Fibroblast of pulmonary artery (primary cell): ENCODE measurements at regions not wholly inside any gene's neighbourhood (a gene's known extent, or its start where the extent isn't known, plus 50 kb on each side); places are given as distances from the start of the nearest gene placed in this dataset.

ENCODE experiments used
- DNase-seq: peaks from one replicate; pipeline ENCODE4 v3.0.0-alpha.2; 2010; ENCODE audit warnings: low read depth
- H3K4me3 ChIP-seq: replicated peaks from 2 replicates; pipeline ENCODE4 v1.5.1; 2011; ENCODE audit warnings: low read depth, mild to moderate bottlenecking, control low read depth, low read length, moderate library complexity
- TF ChIP-seq, protein P1 (sequence below): IDR thresholded peaks from 2 replicates; pipeline ENCODE4 v1.5.1; 2011; ENCODE audit warnings: mild to moderate bottlenecking, control low read depth, low read length, inconsistent platforms; ENCODE audit errors: missing control alignments

GRCh38 chr12:46437469-46437868 is 64.9 kb upstream of the SLC38A2 start:
- H3K4me3 ChIP-seq = no peak overlapping the region
- DNase-seq = no peak
- TF ChIP-seq, protein P1, sequence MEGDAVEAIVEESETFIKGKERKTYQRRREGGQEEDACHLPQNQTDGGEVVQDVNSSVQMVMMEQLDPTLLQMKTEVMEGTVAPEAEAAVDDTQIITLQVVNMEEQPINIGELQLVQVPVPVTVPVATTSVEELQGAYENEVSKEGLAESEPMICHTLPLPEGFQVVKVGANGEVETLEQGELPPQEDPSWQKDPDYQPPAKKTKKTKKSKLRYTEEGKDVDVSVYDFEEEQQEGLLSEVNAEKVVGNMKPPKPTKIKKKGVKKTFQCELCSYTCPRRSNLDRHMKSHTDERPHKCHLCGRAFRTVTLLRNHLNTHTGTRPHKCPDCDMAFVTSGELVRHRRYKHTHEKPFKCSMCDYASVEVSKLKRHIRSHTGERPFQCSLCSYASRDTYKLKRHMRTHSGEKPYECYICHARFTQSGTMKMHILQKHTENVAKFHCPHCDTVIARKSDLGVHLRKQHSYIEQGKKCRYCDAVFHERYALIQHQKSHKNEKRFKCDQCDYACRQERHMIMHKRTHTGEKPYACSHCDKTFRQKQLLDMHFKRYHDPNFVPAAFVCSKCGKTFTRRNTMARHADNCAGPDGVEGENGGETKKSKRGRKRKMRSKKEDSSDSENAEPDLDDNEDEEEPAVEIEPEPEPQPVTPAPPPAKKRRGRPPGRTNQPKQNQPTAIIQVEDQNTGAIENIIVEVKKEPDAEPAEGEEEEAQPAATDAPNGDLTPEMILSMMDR = no peak

DNA sequence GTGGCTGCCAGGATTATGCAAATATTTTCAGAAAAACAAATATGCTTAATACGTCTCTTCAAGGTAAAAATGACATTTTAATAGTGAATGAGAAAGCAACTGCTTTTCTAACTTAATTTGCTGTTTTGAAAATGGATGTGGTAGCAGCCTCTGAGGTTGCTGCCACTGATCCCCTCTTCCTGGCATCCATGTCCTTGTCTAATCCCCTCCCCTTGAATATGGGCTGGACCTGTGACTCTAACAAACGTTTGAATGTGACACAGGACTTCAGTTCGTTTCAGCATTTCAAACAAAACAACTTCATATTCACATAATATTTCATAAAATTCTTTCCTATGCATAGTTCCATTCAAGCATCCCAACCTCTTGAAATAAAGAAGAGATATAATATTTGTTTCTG is 64.2 kb upstream of the SLC38A2 start:
- H3K4me3 ChIP-seq = no peak overlapping the region
- TF ChIP-seq, protein P1 = no peak
- no peak for DNase-seq

- no peak for DNase-seq
- no peak overlapping the region for H3K4me3 ChIP-seq
- TF ChIP-seq, protein P1 = no peak
Measured at GRCh38 chr12:46435625-46436024, 63.1 kb upstream of the SLC38A2 start.

- TF ChIP-seq, protein P1 = no peak
- no peak overlapping the region for H3K4me3 ChIP-seq
- DNase-seq = no peak
Measured at GRCh38 chr12:46435029-46435428, 62.5 kb upstream of the SLC38A2 start.

GRCh38 chr12:46433829-46434228 is 61.3 kb upstream of the SLC38A2 start:
- DNase-seq = no peak
- no peak overlapping the region for H3K4me3 ChIP-seq
- TF ChIP-seq, protein P1 = no peak

DNA sequence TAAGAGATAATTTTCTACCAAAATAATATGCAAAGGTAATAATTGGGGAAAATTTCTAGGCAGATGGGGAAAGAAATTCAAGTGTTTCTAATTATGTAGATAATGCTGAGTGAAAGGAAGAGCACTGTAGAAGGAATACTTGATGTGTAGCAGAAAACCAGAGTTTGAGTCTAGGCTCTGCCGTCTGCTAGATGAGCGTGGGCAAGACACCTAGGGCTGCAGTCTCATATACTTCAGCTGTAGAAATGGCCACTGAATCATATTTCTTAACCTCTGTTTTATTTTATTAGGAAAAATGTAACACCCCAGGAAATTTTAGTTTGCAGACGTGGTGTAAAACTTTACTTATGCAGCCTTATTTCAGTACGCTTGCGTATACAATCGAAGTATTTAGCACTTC is 59.8 kb upstream of the SLC38A2 start:
- TF ChIP-seq, protein P1 = no peak

GRCh38 chr12:46430340-46430948 is 57.9 kb upstream of the SLC38A2 start:
- H3K4me3 ChIP-seq = peak overlapping the region; percentile 2
- TF ChIP-seq, protein P1 = no peak
- DNase-seq = peak; percentile 92

More for the DNA sequence above, 59.8 kb upstream of the SLC38A2 start:
- no peak overlapping the region for H3K4me3 ChIP-seq
- DNase-seq = no peak
